Bronchial epithelial cell (primary cell): ENCODE measurements at regions not wholly inside any gene's neighbourhood (a gene's known extent, or its start where the extent isn't known, plus 50 kb on each side); places are given as distances from the start of the nearest gene placed in this dataset.

ENCODE experiments used
- DNase-seq: peaks from one replicate; pipeline ENCODE4 v3.0.0-alpha.2; 2010; ENCODE audit warnings: low read depth
- FAIRE-seq: peaks from 2 replicates; lab custom pipeline; 2011; peaks lifted over from hg19 to GRCh38; lab: Jason Lieb, UNC
- H3K27me3 ChIP-seq: 2 replicates; pipeline ENCODE4 v1.5.1; 2011; ENCODE audit warnings: low read length; ENCODE audit not compliant: control insufficient read depth, insufficient read depth
- H3K36me3 ChIP-seq: 2 replicates; pipeline ENCODE4 v1.5.1; 2011; ENCODE audit warnings: low read length; ENCODE audit not compliant: control insufficient read depth, insufficient read depth
- H3K4me3 ChIP-seq: 2 replicates; pipeline ENCODE4 v1.5.1; 2011; ENCODE audit warnings: mild to moderate bottlenecking, low read depth, low read length, control low read depth
- CTCF ChIP-seq: IDR thresholded peaks from 2 replicates; pipeline ENCODE4 v1.5.1; 2011; ENCODE audit warnings: mild to moderate bottlenecking, moderate library complexity, low read length, control low read depth, inconsistent platforms; ENCODE audit not compliant: insufficient read depth, severe bottlenecking

GRCh38 chr12:92404921-92405320, 259.3 kb upstream of the BTG1 start:
- no peak for TF ChIP-seq CTCF
- Histone ChIP-seq H3K4me3 (no peak overlapping the region), H3K36me3 (no peaks in the 10 kb centered on the region), H3K27me3 (no peaks in the 10 kb centered on the region)
- no peak for DNase-seq
- FAIRE-seq = no peak

GRCh38 chr12:92404259-92404894, 258.7 kb upstream of the BTG1 start:
- FAIRE-seq = no peak
- H3K27me3 ChIP-seq = no peaks in the 10 kb centered on the region

GRCh38 chr12:92403210-92404175, 257.8 kb upstream of the BTG1 start:
- TF ChIP-seq CTCF = no peak
- Histone ChIP-seq H3K27me3 (no peaks in the 10 kb centered on the region), H3K36me3 (no peaks in the 10 kb centered on the region), H3K4me3 (no peak overlapping the region)
- no peak for FAIRE-seq
- no peak for DNase-seq

More at GRCh38 chr12:92404259-92404894, 258.7 kb upstream of the BTG1 start:
- H3K4me3 ChIP-seq = no peak overlapping the region
- no peak for TF ChIP-seq CTCF
- H3K36me3 ChIP-seq = no peaks in the 10 kb centered on the region
- DNase-seq = no peak

GRCh38 chr12:92402415-92402814, 256.8 kb upstream of the BTG1 start:
- H3K27me3 ChIP-seq = no peaks in the 10 kb centered on the region
- no peaks in the 10 kb centered on the region for H3K36me3 ChIP-seq
- no peak for TF ChIP-seq CTCF
- FAIRE-seq = no peak
- H3K4me3 ChIP-seq = no peak overlapping the region
- no peak for DNase-seq

GRCh38 chr12:92400006-92400405, 254.4 kb upstream of the BTG1 start:
- no peaks in the 10 kb centered on the region for H3K27me3 ChIP-seq
- FAIRE-seq = peak; percentile 66
- H3K36me3 ChIP-seq = no peaks in the 10 kb centered on the region
- DNase-seq = no peak
- H3K4me3 ChIP-seq = no peak overlapping the region
- no peak for TF ChIP-seq CTCF
